Activated CD8-positive, alpha-beta memory T cell treated with anti-CD3 and anti-CD28 coated beads for 36 hours (primary cell): ENCODE measurements at regions not wholly inside any gene's neighbourhood (a gene's known extent, or its start where the extent isn't known, plus 50 kb on each side); places are given as distances from the start of the nearest gene placed in this dataset.

ENCODE experiments used
- CTCF ChIA-PET: fragments of 350-600 bp; sonication (Branson Sonifier 250); formaldehyde crosslinking; loops from one replicate; lab custom pipeline; 2021; ENCODE audit warnings: antibody characterized with exemption; lab: Charles Lee
- POLR2A ChIA-PET: fragments of 350-600 bp; sonication (Branson Sonifier 250); formaldehyde crosslinking; loops from one replicate; lab custom pipeline; 2021; ENCODE audit warnings: antibody characterized with exemption; lab: Charles Lee

DNA sequence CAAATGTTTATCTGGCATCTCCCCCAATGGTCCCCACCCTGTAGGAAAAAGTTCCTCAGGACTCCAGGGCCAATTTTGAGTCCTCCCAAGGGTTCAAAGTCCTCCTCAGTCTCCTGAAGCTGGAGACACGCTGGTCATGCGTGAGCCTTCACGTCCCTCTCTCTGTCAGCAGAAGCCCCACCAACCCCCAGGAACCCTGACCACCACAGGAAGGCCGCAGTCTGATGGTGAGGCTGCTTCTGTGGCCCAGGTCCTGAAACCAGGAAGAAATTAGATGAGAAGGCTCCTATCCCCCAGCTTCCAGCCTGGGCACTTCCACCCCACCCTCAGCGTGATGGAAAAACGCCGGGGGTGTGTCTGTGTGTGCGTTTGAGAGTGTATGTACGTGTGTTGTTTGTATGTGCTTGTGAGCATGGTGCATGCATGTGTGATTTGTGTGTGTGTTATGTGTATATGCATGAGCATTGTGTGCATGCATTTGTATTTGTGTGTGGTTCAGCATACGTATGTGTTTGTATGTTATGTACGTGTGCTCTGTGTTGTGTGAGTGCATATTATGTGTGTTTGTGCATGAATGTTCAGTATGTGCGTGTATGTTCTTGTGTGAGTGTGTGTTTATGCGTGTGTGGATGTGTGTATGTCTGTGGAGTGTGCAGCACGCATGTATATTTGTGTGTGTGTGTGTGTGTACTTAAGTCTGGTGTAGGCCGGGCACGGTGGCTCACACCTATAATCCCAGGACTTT lies 92.5 kb downstream of the SIK1 start:
- ChIA-PET POLR2A (no interaction called here), CTCF (no interaction called here)

DNA sequence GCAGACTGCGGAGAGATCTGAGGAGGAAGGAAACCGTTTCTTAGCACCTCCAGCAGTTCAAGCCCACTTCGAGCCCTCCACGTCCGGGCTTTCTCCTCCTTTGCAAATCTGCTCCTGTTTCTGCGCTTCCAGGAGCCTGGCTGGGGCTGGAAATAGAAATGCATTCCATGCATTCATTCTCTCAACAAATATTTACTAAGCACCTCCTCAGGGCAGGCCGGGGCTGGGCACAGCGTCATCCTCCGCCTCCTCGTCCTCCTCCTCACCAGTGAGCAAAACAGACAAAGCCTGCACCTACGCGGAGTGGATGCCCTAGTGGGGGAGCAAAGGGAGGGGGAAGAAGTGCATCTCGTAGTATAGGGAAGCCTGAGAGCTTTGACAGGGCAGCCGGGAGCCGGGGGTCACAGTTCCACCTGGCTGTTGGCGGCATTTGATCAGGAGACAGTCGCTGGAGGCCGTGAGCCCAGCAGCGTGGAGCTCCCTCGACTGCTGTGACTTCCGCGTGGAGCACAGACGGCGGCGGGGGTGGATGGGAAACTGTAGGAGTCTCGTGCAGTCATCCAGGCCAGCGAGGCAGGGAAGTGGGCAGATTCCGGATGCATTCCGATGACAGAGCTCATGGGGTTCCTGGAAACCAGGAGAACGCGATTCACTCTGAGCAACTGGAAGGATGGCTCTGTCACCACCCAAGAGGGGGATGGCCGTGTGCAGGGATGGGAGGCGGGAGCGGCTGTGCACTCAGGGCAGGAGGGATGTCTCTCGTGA lies 93.5 kb downstream of the SIK1 start:
- POLR2A ChIA-PET, result no interaction called here
- CTCF ChIA-PET, result no interaction called here

DNA sequence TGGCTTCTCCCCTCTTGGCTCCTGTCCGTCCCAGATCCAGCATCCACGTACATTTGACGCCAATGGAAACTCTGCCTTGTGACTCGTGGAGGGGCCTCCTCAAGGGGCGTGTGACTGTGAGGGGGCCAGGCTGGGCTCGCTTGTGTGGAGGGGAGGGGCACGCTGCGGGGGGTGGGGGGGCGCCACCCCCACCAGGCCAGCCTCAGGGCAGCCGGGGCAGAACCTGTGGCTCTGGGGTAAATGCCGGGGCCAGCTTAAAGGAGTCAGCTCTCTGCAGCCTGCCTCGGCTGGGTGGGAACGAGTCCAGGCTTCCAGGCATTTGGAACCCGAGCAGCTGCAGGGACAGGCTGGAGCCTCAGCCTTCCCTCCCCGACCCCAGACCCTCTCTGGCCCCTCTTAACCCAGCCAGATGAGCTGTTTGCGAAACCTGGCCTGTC lies 94.1 kb downstream of the SIK1 start:
- ChIA-PET POLR2A (no interaction called here), CTCF (no interaction called here)

DNA sequence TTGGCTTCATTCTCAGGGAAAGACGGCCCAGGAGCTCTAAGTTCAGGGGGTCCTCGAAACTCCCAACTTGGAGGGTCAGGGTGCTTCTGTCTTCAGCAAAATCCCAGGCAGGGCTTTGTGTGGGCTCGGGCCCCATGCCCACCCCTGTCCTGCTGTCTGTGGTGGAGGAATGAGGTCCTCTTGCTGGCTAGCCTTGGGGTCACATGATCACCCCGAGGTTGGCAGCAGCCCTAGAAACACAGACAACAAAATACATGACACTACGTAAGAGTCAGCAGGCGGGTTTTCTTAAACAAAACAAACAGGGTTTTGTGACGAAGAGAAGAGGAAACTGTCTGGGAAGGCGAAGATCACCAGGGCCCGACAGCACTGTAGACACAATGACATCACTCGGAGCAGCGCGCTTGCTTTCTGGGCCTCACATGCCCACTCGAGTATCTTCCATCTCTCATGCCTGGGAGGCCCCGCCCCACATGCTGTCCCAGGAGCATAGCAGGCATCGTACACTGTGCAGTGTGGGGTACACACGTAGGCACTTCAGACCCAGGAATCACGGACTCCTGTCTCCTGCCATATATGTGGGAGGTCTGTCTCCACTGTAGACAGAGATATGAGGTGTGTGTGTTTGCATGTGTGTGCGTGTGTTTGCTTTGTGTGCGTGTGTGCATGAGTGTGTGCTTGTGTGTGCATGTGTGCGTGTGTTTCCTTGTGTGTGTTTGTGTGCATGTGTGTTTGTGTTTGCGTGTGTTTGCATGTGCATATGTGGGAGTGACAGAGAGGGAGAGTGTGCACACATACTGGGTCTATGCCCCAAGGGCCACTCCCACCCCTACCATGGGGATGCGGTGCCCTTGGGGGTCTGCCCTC lies 94.7 kb downstream of the SIK1 start:
- CTCF ChIA-PET, result no interaction called here
- POLR2A ChIA-PET, result no interaction called here

DNA sequence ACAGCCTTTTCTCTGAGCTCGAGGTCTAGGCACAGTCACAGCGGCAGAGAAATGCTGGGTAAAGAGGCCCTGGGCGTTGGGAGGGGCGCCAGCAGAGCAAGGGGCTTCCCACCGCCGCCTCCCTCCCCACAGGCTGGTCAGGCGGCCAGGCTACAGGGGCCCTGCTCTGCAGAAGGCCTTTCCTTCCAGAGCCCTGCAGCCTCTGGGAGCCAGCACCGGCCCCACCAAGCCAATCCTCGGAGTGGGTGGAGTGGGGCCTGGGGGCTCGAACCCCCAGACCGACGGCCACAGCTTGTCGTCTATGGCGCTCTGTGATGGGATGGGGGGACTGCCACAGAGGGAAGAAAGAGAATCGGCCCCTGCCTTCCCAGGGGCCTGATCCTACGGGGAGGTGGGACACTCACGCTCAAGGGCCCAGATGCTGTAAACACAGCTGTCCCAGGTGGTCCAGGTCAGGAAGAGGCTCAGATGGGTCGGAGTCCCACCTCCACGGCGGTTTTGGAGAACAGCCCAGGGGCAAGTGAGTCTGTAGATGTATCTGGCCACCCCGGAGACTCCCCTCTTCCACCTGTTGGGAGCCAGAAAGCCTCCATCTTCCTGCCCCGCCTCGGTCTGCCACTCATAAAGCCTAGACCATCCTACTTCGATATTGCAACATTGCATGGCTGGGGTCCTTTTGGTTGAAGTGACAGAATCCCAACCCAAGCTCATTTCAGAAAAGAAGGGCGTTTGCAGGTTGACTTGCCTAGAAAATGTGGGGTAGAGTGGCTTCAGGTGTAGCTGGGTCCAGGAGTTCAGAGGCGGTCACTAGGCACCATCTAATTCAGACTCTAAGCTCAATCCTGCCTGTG lies 95.6 kb downstream of the SIK1 start:
- POLR2A ChIA-PET, result no interaction called here
- CTCF ChIA-PET, result no interaction called here

DNA sequence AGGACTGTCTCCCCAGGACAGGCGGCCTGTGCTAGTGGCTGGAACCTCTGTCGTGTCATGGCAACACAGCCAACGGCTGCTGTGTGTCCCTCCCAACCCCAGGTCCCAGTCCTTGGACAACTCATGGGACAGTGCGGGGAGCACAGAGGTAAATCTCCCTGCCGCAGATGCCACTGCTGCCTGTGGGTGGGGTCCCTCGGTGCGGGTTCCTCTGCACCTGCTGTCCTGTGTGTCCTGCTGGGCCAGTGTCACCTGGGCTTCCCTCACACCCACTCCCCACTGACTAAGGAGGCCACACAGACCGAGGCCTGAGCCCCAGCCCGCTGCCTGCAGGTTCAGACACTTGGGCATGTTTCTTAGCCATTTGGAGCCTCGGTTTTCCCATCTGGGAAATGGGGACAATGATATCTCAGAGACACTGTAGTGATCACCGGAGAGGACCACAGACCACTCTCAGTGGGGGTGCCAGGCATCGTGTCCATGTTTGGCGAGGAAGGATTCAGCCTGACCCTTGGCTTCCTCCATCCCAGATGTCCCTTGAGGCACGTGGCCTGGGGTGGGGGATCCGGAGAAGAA lies 96.5 kb downstream of the SIK1 start:
- ChIA-PET POLR2A (no interaction called here), CTCF (no interaction called here)

DNA sequence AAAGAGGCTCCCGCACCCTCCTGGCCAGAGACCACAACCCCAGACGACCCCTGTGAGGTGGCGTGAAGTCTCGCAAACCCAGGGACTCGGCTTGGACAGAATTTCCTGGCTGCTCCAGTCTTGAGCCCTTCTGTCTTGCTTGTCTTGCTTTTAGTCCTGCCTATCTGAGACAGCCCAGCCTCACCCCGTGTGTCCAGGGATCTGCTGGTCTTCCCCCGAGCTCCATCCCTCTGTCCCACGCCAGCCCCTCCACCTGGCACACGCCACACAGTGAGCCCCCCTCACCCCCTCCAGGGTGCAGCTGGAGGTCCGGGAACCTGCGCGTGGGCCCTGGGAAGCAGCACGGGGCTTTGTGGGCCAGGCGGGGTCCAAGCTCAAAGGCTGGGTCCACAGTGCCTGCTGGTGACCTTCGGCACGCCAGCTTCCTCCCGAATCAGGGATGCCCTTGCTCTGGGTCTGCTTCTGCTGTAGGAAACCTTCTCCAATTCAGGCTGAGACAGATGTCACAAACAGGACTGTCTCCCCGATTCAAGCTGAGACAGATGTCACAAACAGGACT lies 97.1 kb downstream of the SIK1 start:
- ChIA-PET CTCF (no interaction called here), POLR2A (no interaction called here)

DNA sequence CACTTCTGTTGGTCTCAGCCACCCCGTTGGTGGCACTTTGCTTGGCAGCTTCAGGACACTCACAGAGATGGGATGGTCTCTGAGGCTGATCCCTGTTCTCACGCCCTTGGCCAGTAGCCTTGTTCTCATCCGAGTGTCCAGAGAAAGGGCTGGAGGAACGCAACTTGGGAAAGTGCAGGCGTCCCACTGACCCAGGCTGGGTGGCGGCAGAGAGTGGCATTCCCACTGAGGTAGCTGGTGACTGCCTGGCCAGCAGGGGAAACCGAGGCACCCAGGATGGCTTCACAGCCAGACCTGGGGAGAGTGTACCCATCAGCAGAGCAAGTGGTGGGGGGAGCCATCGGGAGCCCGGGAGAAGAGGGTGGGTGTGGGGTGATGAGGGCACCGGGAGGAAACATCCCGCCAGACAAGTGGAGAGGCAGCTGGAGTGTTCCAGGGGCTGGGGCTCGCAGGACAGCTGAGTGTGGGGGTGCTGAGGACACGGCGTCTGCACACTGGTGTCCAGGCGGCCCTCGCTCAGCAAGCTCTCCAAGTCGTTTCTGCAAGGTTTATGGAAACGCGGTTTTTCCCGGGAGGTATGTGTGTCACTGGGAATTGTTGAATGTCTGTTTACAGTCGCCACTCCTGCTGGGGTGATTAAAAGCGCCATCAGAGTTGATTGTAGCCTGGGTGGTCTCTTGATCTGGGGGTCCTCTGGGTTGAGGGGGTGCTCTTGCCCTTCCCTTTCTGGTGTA lies 97.8 kb downstream of the SIK1 start:
- POLR2A ChIA-PET, result no interaction called here

DNA sequence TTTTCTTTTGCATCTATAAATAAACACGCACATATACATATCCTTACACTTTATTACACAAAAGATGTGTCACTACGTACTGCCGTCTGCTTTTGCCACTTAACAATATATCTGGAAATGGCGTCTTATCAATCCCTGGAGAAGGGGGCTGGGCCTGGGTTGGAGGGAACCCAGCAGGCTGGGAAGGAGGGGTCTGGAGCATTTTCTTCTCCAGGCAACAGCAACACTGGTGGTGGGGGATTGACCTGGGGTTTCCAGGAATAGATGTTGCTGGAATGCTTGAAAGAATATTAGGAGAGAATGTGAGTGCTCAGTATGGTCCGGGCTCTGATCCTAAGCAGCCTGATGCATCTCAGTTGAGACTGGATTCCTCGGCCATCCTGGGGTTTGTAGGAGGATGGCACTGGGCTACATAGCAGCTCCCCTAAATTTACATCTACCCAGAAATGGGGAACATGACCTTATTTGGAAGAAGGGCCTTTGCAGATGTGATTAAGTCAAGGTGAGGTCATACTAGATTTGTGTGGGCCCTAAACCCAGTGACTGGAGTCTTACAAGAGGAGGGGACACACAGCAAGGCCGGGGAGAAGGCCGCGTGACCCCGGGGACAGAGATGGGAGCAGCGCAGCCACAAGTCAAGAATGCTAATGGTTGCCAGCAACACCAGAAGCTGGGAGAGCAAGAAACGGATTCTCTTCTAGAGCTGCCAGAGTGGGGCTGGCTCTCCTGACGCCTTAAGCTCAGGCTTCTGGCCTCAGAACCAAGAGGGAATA lies 98.6 kb downstream of the SIK1 start:
- ChIA-PET POLR2A (no interaction called here), CTCF (no interaction called here)

More for the DNA sequence above, 97.8 kb downstream of the SIK1 start:
- CTCF ChIA-PET, result no interaction called here

DNA sequence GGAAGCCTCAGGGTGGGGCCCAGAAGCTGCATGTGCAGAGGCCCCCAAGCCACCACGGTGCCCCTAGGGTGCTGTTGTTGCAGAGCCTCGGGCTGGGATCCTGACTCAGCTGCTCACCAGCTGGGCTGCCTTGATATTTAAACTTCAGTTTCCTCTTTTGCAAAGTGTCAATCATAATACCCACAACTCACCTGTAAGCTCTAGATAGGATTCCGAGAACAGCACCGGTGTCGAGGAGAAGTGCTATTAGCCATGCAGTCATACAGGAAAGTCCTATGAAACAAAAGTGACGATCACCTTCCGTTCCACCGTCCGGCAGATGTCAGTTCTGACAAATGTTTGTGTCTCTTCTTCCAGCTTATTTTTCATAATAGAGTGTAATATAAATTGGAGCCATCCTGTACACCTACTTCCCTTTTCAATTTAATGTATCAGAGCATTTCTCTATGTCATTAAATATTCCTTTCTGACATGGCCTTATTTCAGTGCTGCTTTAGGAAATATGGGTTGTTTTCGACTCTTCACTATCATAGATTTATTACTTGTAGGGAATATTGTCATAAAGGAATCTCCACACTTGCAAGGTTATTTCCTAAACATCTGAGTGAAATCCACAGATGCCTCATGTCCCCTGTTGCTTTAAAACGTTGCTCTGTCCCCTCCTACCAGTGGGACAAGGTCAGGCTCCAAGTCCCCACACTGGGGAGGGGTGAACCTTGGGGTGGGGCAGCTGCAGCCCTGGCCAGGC lies 100.8 kb downstream of the SIK1 start:
- ChIA-PET POLR2A (no interaction called here), CTCF (no interaction called here)

DNA sequence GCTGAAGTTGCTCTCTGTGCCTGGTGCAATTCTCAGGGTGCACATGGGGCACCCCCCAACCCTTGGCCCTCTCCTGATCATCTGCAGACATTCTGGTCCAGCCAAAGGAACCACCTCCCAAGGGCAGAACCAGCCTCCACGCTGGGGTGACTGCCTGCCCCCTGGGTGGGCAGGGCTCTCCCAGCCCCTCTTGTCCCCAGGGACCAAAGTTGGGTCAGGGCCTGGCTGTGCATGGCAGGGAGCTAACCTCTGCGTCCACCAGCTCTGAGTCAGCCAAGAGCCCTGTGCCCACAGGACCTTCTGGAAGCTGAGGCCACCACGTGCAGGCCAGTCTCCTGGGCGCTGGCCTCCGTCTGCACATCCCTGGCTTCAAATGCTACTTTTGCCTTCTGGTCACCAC lies 101.9 kb downstream of the SIK1 start:
- POLR2A ChIA-PET, result no interaction called here
- CTCF ChIA-PET, result no interaction called here

DNA sequence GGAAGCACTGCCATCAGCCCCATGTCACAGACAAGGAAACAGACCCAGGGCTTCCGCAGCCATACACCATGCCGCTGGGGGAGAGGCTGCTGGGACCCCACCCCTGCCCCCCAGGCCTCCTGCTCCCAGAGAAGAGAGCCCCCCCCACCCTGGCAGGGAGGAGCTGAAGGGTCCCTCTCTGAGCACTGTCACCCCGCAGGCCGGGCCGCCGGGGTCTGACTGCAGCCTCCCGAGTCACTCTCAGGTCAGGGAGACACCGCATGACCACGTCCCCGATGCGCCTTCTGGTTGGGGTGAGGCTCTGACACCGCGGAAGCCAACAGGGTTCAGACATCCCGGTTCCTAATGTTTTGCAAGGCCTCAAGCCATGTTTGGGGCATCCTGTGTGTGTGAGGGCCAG lies 102.3 kb downstream of the SIK1 start:
- CTCF ChIA-PET, result no interaction called here
- POLR2A ChIA-PET, result no interaction called here

DNA sequence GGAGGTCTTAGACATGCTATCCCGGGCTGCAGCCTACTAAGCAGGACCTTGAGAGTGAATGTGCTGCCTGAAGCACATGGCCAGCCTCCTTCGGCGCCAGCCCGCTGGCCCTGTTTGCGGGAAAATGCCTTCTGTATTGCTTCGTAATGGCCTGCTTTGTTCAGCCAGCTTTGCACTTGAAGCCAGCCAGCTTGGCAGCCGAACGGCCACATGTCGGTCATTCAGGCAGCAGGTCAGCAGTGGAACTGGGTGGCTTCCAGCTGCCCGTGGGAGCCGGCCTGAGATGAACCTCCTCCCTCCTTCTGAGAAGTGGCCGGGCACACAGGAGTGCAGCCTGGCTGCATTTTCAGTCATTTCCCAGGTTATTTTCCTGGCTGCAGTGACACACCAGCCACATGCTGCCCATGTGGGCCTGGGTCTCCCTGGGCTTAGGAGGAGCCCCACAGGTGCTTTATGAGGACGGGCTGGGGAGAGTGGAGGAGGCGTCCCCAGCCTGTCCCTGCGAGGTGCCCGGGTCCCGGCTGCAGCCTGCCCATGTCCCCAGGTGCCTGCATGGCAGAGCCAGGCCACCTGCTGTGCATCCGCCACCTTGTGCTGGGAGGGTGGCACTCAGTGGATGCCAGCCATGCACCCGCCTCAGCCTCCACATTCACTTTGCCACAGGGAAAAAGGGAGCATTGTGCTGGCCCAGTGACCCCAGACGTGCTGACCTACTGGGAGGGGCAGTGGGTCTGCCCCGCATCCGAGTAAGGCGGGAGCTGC lies 103.5 kb downstream of the SIK1 start:
- ChIA-PET CTCF (no interaction called here), POLR2A (no interaction called here)

DNA sequence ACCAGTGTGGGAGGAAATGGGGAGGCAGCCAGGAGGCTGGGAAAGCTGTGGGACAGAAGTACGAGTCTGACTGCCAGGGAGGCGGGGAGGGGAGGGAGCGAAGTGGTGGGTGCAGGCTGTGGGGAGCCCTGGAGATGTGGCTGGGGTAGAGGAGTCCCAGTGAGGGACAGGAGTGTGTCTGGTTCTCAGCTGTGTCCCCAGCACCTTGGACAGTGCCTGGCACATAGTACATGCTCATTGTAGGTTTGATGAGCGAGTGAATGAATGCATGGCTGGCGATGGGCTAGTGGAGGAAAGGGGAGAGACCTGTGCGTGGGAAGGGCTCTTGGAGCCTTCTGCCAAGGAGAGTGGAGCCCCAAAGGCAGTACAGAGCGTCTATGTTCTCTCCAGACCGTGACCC lies 104.1 kb downstream of the SIK1 start:
- ChIA-PET CTCF (no interaction called here), POLR2A (no interaction called here)

DNA sequence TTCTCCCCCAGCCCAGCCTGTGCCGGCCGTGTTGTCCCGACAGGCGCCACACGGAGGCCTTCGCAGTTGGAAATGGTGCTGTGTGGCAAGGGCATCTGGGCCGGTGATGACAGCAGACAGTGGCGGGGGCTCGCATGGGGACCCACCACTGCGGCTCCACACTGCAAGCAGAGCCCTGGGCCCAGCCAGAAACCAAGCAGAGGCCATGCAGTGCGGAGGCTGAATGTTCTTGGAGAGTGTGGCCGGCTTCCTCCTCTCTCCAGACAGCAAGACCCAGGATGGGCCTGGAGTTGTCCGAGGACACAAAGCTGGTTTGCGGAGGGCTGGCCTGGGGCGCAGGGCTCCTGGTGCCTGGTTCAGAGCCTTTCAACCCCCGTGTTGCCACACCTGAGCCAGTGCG lies 104.6 kb downstream of the SIK1 start:
- POLR2A ChIA-PET, result no interaction called here
- CTCF ChIA-PET, result no interaction called here

DNA sequence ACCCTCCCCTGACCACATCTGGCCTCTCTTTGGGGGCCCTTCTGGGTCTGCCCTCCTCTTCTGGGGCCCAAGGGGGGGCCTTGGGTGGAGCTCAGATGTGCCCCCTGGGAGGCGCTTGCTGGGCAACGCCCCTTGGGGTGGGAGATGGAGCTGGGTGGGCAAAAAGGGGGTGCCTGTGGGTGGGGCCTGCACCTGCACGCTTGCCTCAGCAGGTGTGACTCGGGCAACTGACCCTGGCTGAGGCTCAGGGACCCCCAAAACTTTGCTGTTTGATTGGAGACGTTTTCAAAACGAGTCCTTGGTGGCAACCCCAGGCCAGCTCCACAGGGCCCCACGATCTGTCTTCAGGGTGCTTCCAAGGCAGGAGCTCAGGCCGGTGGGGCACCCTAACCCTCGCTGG lies 105.3 kb downstream of the SIK1 start:
- POLR2A ChIA-PET, result no interaction called here
- CTCF ChIA-PET, result interaction anchor here (1.6 kb wide), 1 partner anchor 40 kb away, joined by 3 read pairs; no protein-coding TSS in a partner anchor
